C4-2B (cell line): ENCODE measurements at regions not wholly inside any gene's neighbourhood (a gene's known extent, or its start where the extent isn't known, plus 50 kb on each side); places are given as distances from the start of the nearest gene placed in this dataset.

Source experiments
- CTCF ChIP-seq: fragments of 450-650 bp; conservative IDR thresholded peaks from 2 replicates; pipeline ENCODE4 v1.5.1; 2017; ENCODE audit warnings: mild to moderate bottlenecking
- ZFX ChIP-seq: fragments of 450-650 bp; IDR thresholded peaks from 2 replicates; pipeline ENCODE4 v1.6.1; 2017

DNA sequence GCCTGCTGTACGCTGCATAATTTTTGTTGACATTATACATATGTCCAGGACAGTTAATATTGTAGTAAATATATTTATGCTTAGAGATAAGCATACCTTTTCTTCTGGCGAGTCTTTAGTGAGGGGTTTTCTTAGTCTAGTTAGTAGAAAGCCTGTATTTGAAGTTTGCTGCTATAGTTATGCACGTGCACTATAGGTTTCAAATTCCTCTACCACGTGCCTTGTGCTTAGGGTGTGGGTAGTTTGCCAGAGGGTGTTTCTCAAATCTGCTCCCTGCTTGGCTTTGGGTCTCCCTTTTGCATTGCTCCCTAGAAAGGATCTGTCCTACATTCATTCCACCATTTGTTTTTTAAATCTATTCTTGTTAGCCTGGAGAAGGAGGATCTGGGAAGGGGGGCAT lies 181.4 kb upstream of the UFL1 start:
- TF ChIP-seq CTCF (no peak), ZFX (no peak)
